Activated naive CD4-positive, alpha-beta T cell treated with anti-CD3 and anti-CD28 coated beads, Interleukin-2, amount 10 ng/mL, durations not matched to agents 7 days and 5 days (primary cell): ENCODE measurements at regions not wholly inside any gene's neighbourhood (a gene's known extent, or its start where the extent isn't known, plus 50 kb on each side); places are given as distances from the start of the nearest gene placed in this dataset.
"Not testable (repeated sequence)": the region's sequence is repeated elsewhere in the genome, so short reads cannot be mapped to it uniquely, and the experiment has no call there.

ENCODE experiments used
- CTCF ChIA-PET: fragments of 350-600 bp; sonication (Branson Sonifier 250); formaldehyde crosslinking; loops from one replicate; lab custom pipeline; 2021; ENCODE audit warnings: antibody characterized with exemption; lab: Charles Lee
- DNase-seq: peaks from one replicate; pipeline ENCODE4 v3.0.0-alpha.2; 2020
- H3K27ac Mint-ChIP-seq: one replicate; pipeline ENCODE4 v1.8.0; 2021; ENCODE audit warnings: mild to moderate bottlenecking, moderate library complexity, mixed read lengths
- H3K27me3 Mint-ChIP-seq: one replicate; pipeline ENCODE4 v1.8.0; 2021; ENCODE audit warnings: mild to moderate bottlenecking, mixed read lengths
- H3K36me3 Mint-ChIP-seq: one replicate; pipeline ENCODE4 v1.8.0; 2021; ENCODE audit warnings: mixed read lengths
- H3K4me1 Mint-ChIP-seq: one replicate; pipeline ENCODE4 v1.8.0; 2021; ENCODE audit warnings: mixed read lengths
- H3K4me3 Mint-ChIP-seq: one replicate; pipeline ENCODE4 v1.8.0; 2021; ENCODE audit warnings: mild to moderate bottlenecking, moderate library complexity, mixed read lengths
- H3K9me3 Mint-ChIP-seq: one replicate; pipeline ENCODE4 v1.8.0; 2021; ENCODE audit warnings: mixed read lengths

- H3K27me3 Mint-ChIP-seq, H3K27ac Mint-ChIP-seq, H3K4me1 Mint-ChIP-seq, H3K4me3 Mint-ChIP-seq, DNase-seq, CTCF ChIA-PET, H3K36me3 Mint-ChIP-seq, H3K9me3 Mint-ChIP-seq: not testable (repeated sequence)
Observed at GRCh38 chr6:168233875-168234213, 85.7 kb downstream of the DACT2 start.

- H3K36me3 Mint-ChIP-seq, result no peaks in the 10 kb centered on the region
- CTCF ChIA-PET, result no interaction called here
Observed at GRCh38 chr6:168232989-168233874, 86.3 kb downstream of the DACT2 start.

GRCh38 chr6:168232528-168232927 is 87.0 kb downstream of the DACT2 start:
- H3K4me1 Mint-ChIP-seq, result no peaks in the 10 kb centered on the region

More at GRCh38 chr6:168232989-168233874, 86.3 kb downstream of the DACT2 start:
- Mint-ChIP-seq H3K27ac (no peak overlapping the region), H3K4me1 (no peaks in the 10 kb centered on the region), H3K4me3 (no peak overlapping the region), H3K9me3 (no peaks in the 10 kb centered on the region), H3K27me3 (no peaks in the 10 kb centered on the region)
- no peak for DNase-seq

GRCh38 chr6:168232062-168232461 is 87.5 kb downstream of the DACT2 start:
- CTCF ChIA-PET, result no interaction called here
- H3K4me1 Mint-ChIP-seq, result no peaks in the 10 kb centered on the region

More at GRCh38 chr6:168232528-168232927, 87.0 kb downstream of the DACT2 start:
- DNase-seq, result no peak
- CTCF ChIA-PET, result no interaction called here
- no peak overlapping the region for H3K4me3 Mint-ChIP-seq
- H3K36me3 Mint-ChIP-seq, result no peaks in the 10 kb centered on the region
- H3K9me3 Mint-ChIP-seq, result no peaks in the 10 kb centered on the region
- H3K27ac Mint-ChIP-seq, result no peak overlapping the region
- no peaks in the 10 kb centered on the region for H3K27me3 Mint-ChIP-seq

GRCh38 chr6:168231393-168231957 is 88.1 kb downstream of the DACT2 start:
- no peaks in the 10 kb centered on the region for H3K9me3 Mint-ChIP-seq
- H3K4me1 Mint-ChIP-seq, result no peaks in the 10 kb centered on the region
- H3K27me3 Mint-ChIP-seq, result no peaks in the 10 kb centered on the region
- no peak overlapping the region for H3K27ac Mint-ChIP-seq
- CTCF ChIA-PET, result no interaction called here
- no peak for DNase-seq
- no peak overlapping the region for H3K4me3 Mint-ChIP-seq
- H3K36me3 Mint-ChIP-seq, result no peaks in the 10 kb centered on the region

More at GRCh38 chr6:168232062-168232461, 87.5 kb downstream of the DACT2 start:
- no peak overlapping the region for H3K27ac Mint-ChIP-seq
- no peaks in the 10 kb centered on the region for H3K27me3 Mint-ChIP-seq
- H3K36me3 Mint-ChIP-seq, result no peaks in the 10 kb centered on the region
- H3K9me3 Mint-ChIP-seq, result no peaks in the 10 kb centered on the region
- H3K4me3 Mint-ChIP-seq, result no peak overlapping the region
- DNase-seq, result no peak

- no peaks in the 10 kb centered on the region for H3K4me1 Mint-ChIP-seq
- no peaks in the 10 kb centered on the region for H3K9me3 Mint-ChIP-seq
- no peaks in the 10 kb centered on the region for H3K27me3 Mint-ChIP-seq
- CTCF ChIA-PET, result no interaction called here
- DNase-seq, result no peak
- no peak overlapping the region for H3K4me3 Mint-ChIP-seq
- no peak overlapping the region for H3K27ac Mint-ChIP-seq
- H3K36me3 Mint-ChIP-seq, result no peaks in the 10 kb centered on the region
Observed at GRCh38 chr6:168229368-168229752, 90.2 kb downstream of the DACT2 start.

GRCh38 chr6:168228676-168229367 is 90.8 kb downstream of the DACT2 start:
- CTCF ChIA-PET, result no interaction called here
- no peak for DNase-seq
- no peak overlapping the region for H3K27ac Mint-ChIP-seq
- H3K9me3 Mint-ChIP-seq, result no peaks in the 10 kb centered on the region
- H3K4me3 Mint-ChIP-seq, result no peak overlapping the region
- H3K36me3 Mint-ChIP-seq, result no peaks in the 10 kb centered on the region
- no peaks in the 10 kb centered on the region for H3K4me1 Mint-ChIP-seq
- H3K27me3 Mint-ChIP-seq, result no peaks in the 10 kb centered on the region

- no peaks in the 10 kb centered on the region for H3K4me1 Mint-ChIP-seq
- no peak overlapping the region for H3K4me3 Mint-ChIP-seq
- H3K9me3 Mint-ChIP-seq, result no peaks in the 10 kb centered on the region
- no peak overlapping the region for H3K27ac Mint-ChIP-seq
- CTCF ChIA-PET, result no interaction called here
- no peak for DNase-seq
- no peaks in the 10 kb centered on the region for H3K27me3 Mint-ChIP-seq
- H3K36me3 Mint-ChIP-seq, result no peaks in the 10 kb centered on the region
Observed at GRCh38 chr6:168227840-168228239, 91.7 kb downstream of the DACT2 start.

GRCh38 chr6:168226902-168227318 is 92.7 kb downstream of the DACT2 start:
- no peak overlapping the region for H3K27ac Mint-ChIP-seq
- CTCF ChIA-PET, result no interaction called here
- no peak overlapping the region for H3K4me3 Mint-ChIP-seq
- no peaks in the 10 kb centered on the region for H3K4me1 Mint-ChIP-seq
- DNase-seq, result no peak
- H3K27me3 Mint-ChIP-seq, result no peaks in the 10 kb centered on the region
- no peaks in the 10 kb centered on the region for H3K9me3 Mint-ChIP-seq
- H3K36me3 Mint-ChIP-seq, result no peaks in the 10 kb centered on the region

- CTCF ChIA-PET, result no interaction called here
- Mint-ChIP-seq H3K4me3 (no peak overlapping the region), H3K27me3 (no peaks in the 10 kb centered on the region), H3K36me3 (no peaks in the 10 kb centered on the region), H3K9me3 (no peaks in the 10 kb centered on the region), H3K27ac (no peak overlapping the region), H3K4me1 (peaks cover 1% of the 10 kb centered on the region)
- no peak for DNase-seq
Observed at GRCh38 chr6:168226061-168226752, 93.4 kb downstream of the DACT2 start.

- Mint-ChIP-seq H3K4me1 (peaks cover 6% of the 10 kb centered on the region), H3K9me3 (no peaks in the 10 kb centered on the region), H3K27ac (no peak overlapping the region), H3K36me3 (no peaks in the 10 kb centered on the region), H3K27me3 (no peaks in the 10 kb centered on the region), H3K4me3 (no peak overlapping the region)
- CTCF ChIA-PET, result no interaction called here
- DNase-seq, result no peak
Observed at GRCh38 chr6:168225471-168225911, 94.1 kb downstream of the DACT2 start.

GRCh38 chr6:168223755-168224154 is 95.8 kb downstream of the DACT2 start:
- Mint-ChIP-seq H3K36me3 (no peaks in the 10 kb centered on the region), H3K4me3 (no peak overlapping the region), H3K9me3 (no peaks in the 10 kb centered on the region), H3K27me3 (no peaks in the 10 kb centered on the region), H3K27ac (no peak overlapping the region), H3K4me1 (peaks cover 6% of the 10 kb centered on the region)
- CTCF ChIA-PET, result interaction anchor here (0.6 kb wide), 1 partner anchor 33 kb away, joined by 4 read pairs; no protein-coding TSS in a partner anchor
- no peak for DNase-seq

- H3K36me3 Mint-ChIP-seq, result no peaks in the 10 kb centered on the region
- no peak for DNase-seq
- CTCF ChIA-PET, result interaction anchor here (0.6 kb wide), 1 partner anchor 32 kb away, joined by 4 read pairs; no protein-coding TSS in a partner anchor
- H3K9me3 Mint-ChIP-seq, result no peaks in the 10 kb centered on the region
- peaks cover 6% of the 10 kb centered on the region for H3K4me1 Mint-ChIP-seq
- no peaks in the 10 kb centered on the region for H3K27me3 Mint-ChIP-seq
- H3K27ac Mint-ChIP-seq, result no peak overlapping the region
- H3K4me3 Mint-ChIP-seq, result no peak overlapping the region
Observed at GRCh38 chr6:168223150-168223549, 96.4 kb downstream of the DACT2 start.
